HepG2 (cell line): ENCODE measurements at regions not wholly inside any gene's neighbourhood (a gene's known extent, or its start where the extent isn't known, plus 50 kb on each side); places are given as distances from the start of the nearest gene placed in this dataset.

ENCODE experiments used
- DPF2 ChIP-seq: sonication (generic); formaldehyde crosslinking; IDR thresholded peaks from 2 replicates; pipeline ENCODE4 v1.4.0; 2020; ENCODE audit warnings: mild to moderate bottlenecking, low read depth, missing genetic modification reagents, borderline replicate concordance
- DR1 ChIP-seq: sonication (generic); formaldehyde crosslinking; IDR thresholded peaks from 2 replicates; pipeline ENCODE4 v1.8.0; 2021; ENCODE audit warnings: mild to moderate bottlenecking, missing genetic modification reagents, inconsistent platforms
- HNRNPUL1 ChIP-seq: fragments of 200-400 bp; formaldehyde crosslinking; IDR thresholded peaks from 2 replicates; pipeline ENCODE4 v1.6.1; 2017; ENCODE audit warnings: low read depth, mild to moderate bottlenecking, low read length, moderate library complexity
- KMT2B ChIP-seq: IDR thresholded peaks from 2 replicates; pipeline ENCODE4 v1.6.1; 2016; ENCODE audit warnings: missing genetic modification reagents, missing compliant biosample characterization
- MED13 ChIP-seq: sonication (generic); formaldehyde crosslinking; IDR thresholded peaks from 2 replicates; pipeline ENCODE4 v1.5.0; 2020; ENCODE audit warnings: missing genetic modification reagents
- MIER3 ChIP-seq: IDR thresholded peaks from 2 replicates; pipeline ENCODE4 v1.6.1; 2016; ENCODE audit warnings: missing compliant biosample characterization, borderline replicate concordance
- POGZ ChIP-seq: sonication (generic); formaldehyde crosslinking; IDR thresholded peaks from 2 replicates; pipeline ENCODE4 v1.4.0; 2020; ENCODE audit warnings: mild to moderate bottlenecking, missing genetic modification reagents
- POLR2AphosphoS5 ChIP-seq: IDR thresholded peaks from 2 replicates; pipeline ENCODE4 v1.6.1; 2012; ENCODE audit warnings: low read depth, low read length
- RARA ChIP-seq: IDR thresholded peaks from 2 replicates; pipeline ENCODE4 v1.6.1; 2016; ENCODE audit warnings: missing genetic modification reagents, missing compliant biosample characterization
- RBAK ChIP-seq: sonication (generic); formaldehyde crosslinking; IDR thresholded peaks from 2 replicates; pipeline ENCODE4 v1.5.1; 2020; ENCODE audit warnings: mild to moderate bottlenecking, missing genetic modification reagents
- SAFB2 ChIP-seq: sonication (generic); formaldehyde crosslinking; IDR thresholded peaks from 2 replicates; pipeline ENCODE4 v1.5.1; 2020; ENCODE audit warnings: missing genetic modification reagents, low read depth, mild to moderate bottlenecking, borderline replicate concordance
- SP5 ChIP-seq: IDR thresholded peaks from 2 replicates; pipeline ENCODE4 v1.6.1; 2016; ENCODE audit warnings: low read depth, borderline replicate concordance
- ZMYM2 ChIP-seq: sonication (generic); formaldehyde crosslinking; IDR thresholded peaks from 2 replicates; pipeline ENCODE4 v1.8.0; 2022; ENCODE audit warnings: mild to moderate bottlenecking, missing genetic modification reagents
- ZNF121 ChIP-seq: sonication (generic); formaldehyde crosslinking; IDR thresholded peaks from 2 replicates; pipeline ENCODE4 v1.5.0; 2020; ENCODE audit warnings: mild to moderate bottlenecking, missing genetic modification reagents
- ZNF20 ChIP-seq: sonication (generic); formaldehyde crosslinking; IDR thresholded peaks from 2 replicates; pipeline ENCODE4 v1.4.0; 2020; ENCODE audit warnings: mild to moderate bottlenecking, moderate library complexity, missing genetic modification reagents
- ZNF282 ChIP-seq: fragments of 450-650 bp; IDR thresholded peaks from 2 replicates; pipeline ENCODE4 v1.6.1; 2018; ENCODE audit not compliant: partially characterized antibody
- ZNF552 ChIP-seq: sonication (generic); formaldehyde crosslinking; IDR thresholded peaks from 2 replicates; pipeline ENCODE4 v1.9.0; 2022; ENCODE audit warnings: missing genetic modification reagents, mild to moderate bottlenecking, borderline replicate concordance
- ZNF75D ChIP-seq: sonication (generic); formaldehyde crosslinking; IDR thresholded peaks from 2 replicates; pipeline ENCODE4 v1.8.1; 2023; ENCODE audit warnings: missing genetic modification reagents, mild to moderate bottlenecking, borderline replicate concordance
- TF ChIP-seq, protein P1 (sequence below): conservative IDR thresholded peaks from 2 replicates; pipeline ENCODE4 v1.6.1; 2018; ENCODE audit warnings: missing genetic modification reagents
- TF ChIP-seq, protein P2 (sequence below): sonication (generic); formaldehyde crosslinking; IDR thresholded peaks from 2 replicates; pipeline ENCODE4 v1.5.0; 2020; ENCODE audit warnings: mild to moderate bottlenecking, missing genetic modification reagents
- TF ChIP-seq, protein P3 (sequence below): sonication (generic); formaldehyde crosslinking; IDR thresholded peaks from 2 replicates; pipeline ENCODE4 v1.4.0; 2020; ENCODE audit warnings: missing genetic modification reagents, mild to moderate bottlenecking, borderline replicate concordance
- TF ChIP-seq, protein P4 (sequence below): sonication (generic); formaldehyde crosslinking; conservative IDR thresholded peaks from 2 replicates; pipeline ENCODE4 v1.8.1; 2023; ENCODE audit warnings: missing genetic modification reagents

DNA sequence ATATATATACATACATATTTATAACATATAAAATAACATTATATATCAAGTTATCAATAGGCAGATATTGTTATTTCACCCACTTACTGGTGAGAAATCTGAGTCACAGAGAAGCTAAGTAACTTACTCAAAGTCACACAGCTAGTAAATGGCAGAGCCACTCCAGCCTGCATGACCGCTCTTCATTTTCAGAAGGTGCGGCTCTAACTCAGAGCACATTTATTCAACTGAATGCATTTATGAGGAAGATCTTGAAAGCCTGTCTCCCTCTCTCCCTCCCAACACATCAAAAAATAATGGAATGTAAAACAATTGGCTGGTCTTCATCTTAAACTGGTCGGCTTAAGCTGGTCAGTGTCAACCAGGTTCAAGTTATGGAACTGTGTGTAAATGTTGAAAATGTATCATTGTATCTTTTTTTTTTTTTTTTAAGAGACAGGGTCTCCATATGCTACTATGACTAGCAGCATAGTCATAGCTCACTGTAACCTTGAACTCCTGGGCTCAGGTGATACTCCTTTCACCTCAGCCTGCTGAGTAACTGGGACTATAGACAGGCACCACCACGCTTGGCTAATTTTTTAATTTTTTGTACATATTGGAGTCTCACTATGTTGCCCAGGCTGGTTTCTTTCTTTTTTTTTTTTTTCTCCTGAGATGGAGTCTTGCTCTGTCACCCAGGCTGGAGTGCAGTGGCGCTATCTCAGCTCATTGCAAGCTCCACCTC is 70.7 kb upstream of the NCOA3 start (continued):
- TF ChIP-seq ZNF75D (no peak), DR1 (CRISPR knock-in tag) (no peak), ZNF20 (CRISPR knock-in tag) (no peak), KMT2B (CRISPR knock-in tag) (no peak), DPF2 (CRISPR knock-in tag) (no peak), MIER3 (CRISPR knock-in tag) (no peak), RBAK (CRISPR knock-in tag) (peak; percentile 97), SP5 (no peak), ZNF121 (CRISPR knock-in tag) (peak; percentile 90), ZMYM2 (CRISPR knock-in tag) (0 out of 2 replicates have a peak, but pooled peaks have one; percentile 0), HNRNPUL1 (no peak), POLR2AphosphoS5 (no peak), ZNF552 (CRISPR knock-in tag) (no peak), ZNF282 (no peak), MED13 (CRISPR knock-in tag) (0 out of 2 replicates have a peak, but pooled peaks have one; percentile 4), SAFB2 (CRISPR knock-in tag) (no peak), POGZ (CRISPR knock-in tag) (0 out of 2 replicates have a peak, but pooled peaks have one; percentile 26), RARA (peak; percentile 71)
- TF ChIP-seq, protein P1, sequence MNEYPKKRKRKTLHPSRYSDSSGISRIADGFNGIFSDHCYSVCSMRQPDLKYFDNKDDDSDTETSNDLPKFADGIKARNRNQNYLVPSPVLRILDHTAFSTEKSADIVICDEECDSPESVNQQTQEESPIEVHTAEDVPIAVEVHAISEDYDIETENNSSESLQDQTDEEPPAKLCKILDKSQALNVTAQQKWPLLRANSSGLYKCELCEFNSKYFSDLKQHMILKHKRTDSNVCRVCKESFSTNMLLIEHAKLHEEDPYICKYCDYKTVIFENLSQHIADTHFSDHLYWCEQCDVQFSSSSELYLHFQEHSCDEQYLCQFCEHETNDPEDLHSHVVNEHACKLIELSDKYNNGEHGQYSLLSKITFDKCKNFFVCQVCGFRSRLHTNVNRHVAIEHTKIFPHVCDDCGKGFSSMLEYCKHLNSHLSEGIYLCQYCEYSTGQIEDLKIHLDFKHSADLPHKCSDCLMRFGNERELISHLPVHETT (CRISPR knock-in tag): no peak
- TF ChIP-seq, protein P2, sequence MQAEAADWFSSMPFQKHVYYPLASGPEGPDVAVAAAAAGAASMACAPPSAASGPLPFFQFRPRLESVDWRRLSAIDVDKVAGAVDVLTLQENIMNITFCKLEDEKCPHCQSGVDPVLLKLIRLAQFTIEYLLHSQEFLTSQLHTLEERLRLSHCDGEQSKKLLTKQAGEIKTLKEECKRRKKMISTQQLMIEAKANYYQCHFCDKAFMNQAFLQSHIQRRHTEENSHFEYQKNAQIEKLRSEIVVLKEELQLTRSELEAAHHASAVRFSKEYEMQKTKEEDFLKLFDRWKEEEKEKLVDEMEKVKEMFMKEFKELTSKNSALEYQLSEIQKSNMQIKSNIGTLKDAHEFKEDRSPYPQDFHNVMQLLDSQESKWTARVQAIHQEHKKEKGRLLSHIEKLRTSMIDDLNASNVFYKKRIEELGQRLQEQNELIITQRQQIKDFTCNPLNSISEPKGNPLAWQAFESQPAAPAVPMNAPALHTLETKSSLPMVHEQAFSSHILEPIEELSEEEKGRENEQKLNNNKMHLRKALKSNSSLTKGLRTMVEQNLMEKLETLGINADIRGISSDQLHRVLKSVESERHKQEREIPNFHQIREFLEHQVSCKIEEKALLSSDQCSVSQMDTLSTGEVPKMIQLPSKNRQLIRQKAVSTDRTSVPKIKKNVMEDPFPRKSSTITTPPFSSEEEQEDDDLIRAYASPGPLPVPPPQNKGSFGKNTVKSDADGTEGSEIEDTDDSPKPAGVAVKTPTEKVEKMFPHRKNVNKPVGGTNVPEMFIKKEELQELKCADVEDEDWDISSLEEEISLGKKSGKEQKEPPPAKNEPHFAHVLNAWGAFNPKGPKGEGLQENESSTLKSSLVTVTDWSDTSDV (CRISPR knock-in tag): no peak
- TF ChIP-seq, protein P3, sequence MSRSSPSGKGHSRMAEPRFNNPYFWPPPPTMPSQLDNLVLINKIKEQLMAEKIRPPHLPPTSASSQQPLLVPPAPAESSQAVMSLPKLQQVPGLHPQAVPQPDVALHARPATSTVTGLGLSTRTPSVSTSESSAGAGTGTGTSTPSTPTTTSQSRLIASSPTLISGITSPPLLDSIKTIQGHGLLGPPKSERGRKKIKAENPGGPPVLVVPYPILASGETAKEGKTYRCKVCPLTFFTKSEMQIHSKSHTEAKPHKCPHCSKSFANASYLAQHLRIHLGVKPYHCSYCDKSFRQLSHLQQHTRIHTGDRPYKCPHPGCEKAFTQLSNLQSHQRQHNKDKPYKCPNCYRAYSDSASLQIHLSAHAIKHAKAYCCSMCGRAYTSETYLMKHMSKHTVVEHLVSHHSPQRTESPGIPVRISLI: peak; percentile 72; the same call in 1 of the 2 replicates
- TF ChIP-seq, protein P4, sequence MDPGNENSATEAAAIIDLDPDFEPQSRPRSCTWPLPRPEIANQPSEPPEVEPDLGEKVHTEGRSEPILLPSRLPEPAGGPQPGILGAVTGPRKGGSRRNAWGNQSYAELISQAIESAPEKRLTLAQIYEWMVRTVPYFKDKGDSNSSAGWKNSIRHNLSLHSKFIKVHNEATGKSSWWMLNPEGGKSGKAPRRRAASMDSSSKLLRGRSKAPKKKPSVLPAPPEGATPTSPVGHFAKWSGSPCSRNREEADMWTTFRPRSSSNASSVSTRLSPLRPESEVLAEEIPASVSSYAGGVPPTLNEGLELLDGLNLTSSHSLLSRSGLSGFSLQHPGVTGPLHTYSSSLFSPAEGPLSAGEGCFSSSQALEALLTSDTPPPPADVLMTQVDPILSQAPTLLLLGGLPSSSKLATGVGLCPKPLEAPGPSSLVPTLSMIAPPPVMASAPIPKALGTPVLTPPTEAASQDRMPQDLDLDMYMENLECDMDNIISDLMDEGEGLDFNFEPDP (CRISPR knock-in tag): no peak
